IPS-NIHi11 (cell line): ENCODE measurements at regions not wholly inside any gene's neighbourhood (a gene's known extent, or its start where the extent isn't known, plus 50 kb on each side); places are given as distances from the start of the nearest gene placed in this dataset.
"Not testable (repeated sequence)": the region's sequence is repeated elsewhere in the genome, so short reads cannot be mapped to it uniquely, and the experiment has no call there.

ENCODE experiments used
- DNase-seq: peaks from one replicate; pipeline ENCODE4 v3.0.0; 2012; ENCODE audit warnings: mixed read lengths, low spot score

- no peak for DNase-seq
Measured at GRCh38 chr7:153524070-153524601, 528.1 kb upstream of the DPP6 start.

- no peak for DNase-seq
Measured at GRCh38 chr7:153529100-153529499, 523.1 kb upstream of the DPP6 start.

- DNase-seq: no peak
Measured at GRCh38 chr7:153529651-153530165, 522.5 kb upstream of the DPP6 start.

- DNase-seq: no peak
Measured at GRCh38 chr7:153530441-153530840, 521.8 kb upstream of the DPP6 start.

GRCh38 chr7:153532326-153532725 is 519.9 kb upstream of the DPP6 start:
- no peak for DNase-seq

GRCh38 chr7:153537271-153537670 is 514.9 kb upstream of the DPP6 start:
- no peak for DNase-seq

GRCh38 chr7:153541903-153542302 is 510.3 kb upstream of the DPP6 start:
- DNase-seq: no peak

- DNase-seq: no peak
Measured at GRCh38 chr7:153543232-153543631, 509.0 kb upstream of the DPP6 start.

GRCh38 chr7:153550173-153550572 is 502.0 kb upstream of the DPP6 start:
- DNase-seq: no peak

GRCh38 chr7:153564391-153564790 is 487.8 kb upstream of the DPP6 start:
- no peak for DNase-seq

- no peak for DNase-seq
Measured at GRCh38 chr7:153566324-153566723, 485.9 kb upstream of the DPP6 start.

GRCh38 chr7:153567426-153567825 is 484.8 kb upstream of the DPP6 start:
- no peak for DNase-seq

- DNase-seq: not testable (repeated sequence)
Measured at GRCh38 chr7:153569520-153569919, 482.7 kb upstream of the DPP6 start.

- no peak for DNase-seq
Measured at GRCh38 chr7:153576096-153576495, 476.1 kb upstream of the DPP6 start.

- no peak for DNase-seq
Measured at GRCh38 chr7:153581419-153581818, 470.8 kb upstream of the DPP6 start.

- no peak for DNase-seq
Measured at GRCh38 chr7:153584132-153584531, 468.1 kb upstream of the DPP6 start.

GRCh38 chr7:153588586-153588985 is 463.6 kb upstream of the DPP6 start:
- DNase-seq: no peak

- no peak for DNase-seq
Measured at GRCh38 chr7:153590136-153590535, 462.1 kb upstream of the DPP6 start.

- DNase-seq: no peak
Measured at GRCh38 chr7:153590571-153590970, 461.6 kb upstream of the DPP6 start.

GRCh38 chr7:153607354-153607753 is 444.8 kb upstream of the DPP6 start:
- no peak for DNase-seq

- DNase-seq: no peak
Measured at GRCh38 chr7:153616711-153617325, 435.4 kb upstream of the DPP6 start.

GRCh38 chr7:153627323-153627722 is 424.9 kb upstream of the DPP6 start:
- no peak for DNase-seq

- DNase-seq: no peak
Measured at GRCh38 chr7:153628406-153628805, 423.8 kb upstream of the DPP6 start.

GRCh38 chr7:153628825-153629224 is 423.4 kb upstream of the DPP6 start:
- DNase-seq: no peak
